PFSK-1 (cell line): ENCODE measurements at regions not wholly inside any gene's neighbourhood (a gene's known extent, or its start where the extent isn't known, plus 50 kb on each side); places are given as distances from the start of the nearest gene placed in this dataset.

Experiments
- FOXP2 ChIP-seq: optimal IDR thresholded peaks from 2 replicates; pipeline ENCODE3; 2011; ENCODE audit warnings: borderline replicate concordance, control low read depth, inconsistent platforms; ENCODE audit not compliant: insufficient read depth; ENCODE audit errors: extremely low read length, extremely low read depth
- POLR2AphosphoS5 ChIP-seq: IDR thresholded peaks from 2 replicates; pipeline ENCODE4 v1.6.1; 2012; ENCODE audit warnings: low read depth, mild to moderate bottlenecking, control low read depth, low read length, moderate library complexity
- SIN3A ChIP-seq: IDR thresholded peaks from 2 replicates; pipeline ENCODE4 v1.6.1; 2012; ENCODE audit warnings: mild to moderate bottlenecking, low read length, moderate library complexity, borderline replicate concordance; ENCODE audit not compliant: insufficient read depth
- TAF1 ChIP-seq: IDR thresholded peaks from 2 replicates; pipeline ENCODE4 v1.6.1; 2012; ENCODE audit warnings: low read length, control low read depth, borderline replicate concordance; ENCODE audit not compliant: insufficient read depth
- TF ChIP-seq, protein P1 (sequence below), 2 experiments: IDR thresholded peaks; 2 replicates each; pipeline versions ENCODE4 v1.6.1 to v1.8.0; 2011 to 2012; ENCODE audit warnings: low read depth in 2 of 2, low read length in 2 of 2, control low read depth in 1 of 2, inconsistent platforms in 1 of 2, mild to moderate bottlenecking in 1 of 2, moderate library complexity in 1 of 2; ENCODE audit not compliant: insufficient read depth in 1 of 2

DNA sequence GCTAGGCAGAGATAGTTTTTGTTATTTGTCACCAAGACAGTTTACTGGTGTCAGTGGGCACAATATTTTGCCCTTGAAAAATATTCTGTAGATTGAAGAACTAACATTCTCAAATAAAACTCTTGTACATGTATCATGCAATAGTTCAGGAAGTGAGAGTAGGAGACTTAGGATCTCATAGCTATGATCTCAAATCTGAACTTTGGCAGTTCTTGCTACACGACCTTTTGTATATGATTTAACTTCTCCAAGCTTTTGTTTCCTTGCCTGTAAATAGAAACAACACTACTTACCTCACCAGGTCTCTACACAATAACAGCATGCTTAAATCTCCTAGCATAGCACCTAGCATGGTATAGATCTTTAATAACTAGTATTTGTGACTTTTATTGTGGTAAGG lies 219.9 kb downstream of the ICOS start:
- TF ChIP-seq POLR2AphosphoS5 (no peak), SIN3A (no peak), TAF1 (no peak), FOXP2 (no peak)
- TF ChIP-seq, protein P1, sequence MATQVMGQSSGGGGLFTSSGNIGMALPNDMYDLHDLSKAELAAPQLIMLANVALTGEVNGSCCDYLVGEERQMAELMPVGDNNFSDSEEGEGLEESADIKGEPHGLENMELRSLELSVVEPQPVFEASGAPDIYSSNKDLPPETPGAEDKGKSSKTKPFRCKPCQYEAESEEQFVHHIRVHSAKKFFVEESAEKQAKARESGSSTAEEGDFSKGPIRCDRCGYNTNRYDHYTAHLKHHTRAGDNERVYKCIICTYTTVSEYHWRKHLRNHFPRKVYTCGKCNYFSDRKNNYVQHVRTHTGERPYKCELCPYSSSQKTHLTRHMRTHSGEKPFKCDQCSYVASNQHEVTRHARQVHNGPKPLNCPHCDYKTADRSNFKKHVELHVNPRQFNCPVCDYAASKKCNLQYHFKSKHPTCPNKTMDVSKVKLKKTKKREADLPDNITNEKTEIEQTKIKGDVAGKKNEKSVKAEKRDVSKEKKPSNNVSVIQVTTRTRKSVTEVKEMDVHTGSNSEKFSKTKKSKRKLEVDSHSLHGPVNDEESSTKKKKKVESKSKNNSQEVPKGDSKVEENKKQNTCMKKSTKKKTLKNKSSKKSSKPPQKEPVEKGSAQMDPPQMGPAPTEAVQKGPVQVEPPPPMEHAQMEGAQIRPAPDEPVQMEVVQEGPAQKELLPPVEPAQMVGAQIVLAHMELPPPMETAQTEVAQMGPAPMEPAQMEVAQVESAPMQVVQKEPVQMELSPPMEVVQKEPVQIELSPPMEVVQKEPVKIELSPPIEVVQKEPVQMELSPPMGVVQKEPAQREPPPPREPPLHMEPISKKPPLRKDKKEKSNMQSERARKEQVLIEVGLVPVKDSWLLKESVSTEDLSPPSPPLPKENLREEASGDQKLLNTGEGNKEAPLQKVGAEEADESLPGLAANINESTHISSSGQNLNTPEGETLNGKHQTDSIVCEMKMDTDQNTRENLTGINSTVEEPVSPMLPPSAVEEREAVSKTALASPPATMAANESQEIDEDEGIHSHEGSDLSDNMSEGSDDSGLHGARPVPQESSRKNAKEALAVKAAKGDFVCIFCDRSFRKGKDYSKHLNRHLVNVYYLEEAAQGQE (IDR thresholded peaks at IDR 0.05; ENCODE audit: insufficient read depth in 1 of 2, low read depth in 2 of 2, low read length in 2 of 2), result no peak
